ENCODE measurements at regions not wholly inside any gene's neighbourhood (a gene's known extent, or its start where the extent isn't known, plus 50 kb on each side); places are given as distances from the start of the nearest gene placed in this dataset.
"Not testable (repeated sequence)": the region's sequence is repeated elsewhere in the genome, so short reads cannot be mapped to it uniquely, and the experiment has no call there.

- Histone ChIP-seq H3K4me1 (no peaks in the 10 kb centered on the region), H3K36me3 (no peaks in the 10 kb centered on the region), H3K4me3 (no peak overlapping the region), H3K9me3 (no peaks in the 10 kb centered on the region), H3K27me3 (no peaks in the 10 kb centered on the region), H3K27ac (no peak overlapping the region)
- DNase-seq (ENCODE audit: low spot score in 2 of 2): no peak
- TF ChIP-seq, protein P1, sequence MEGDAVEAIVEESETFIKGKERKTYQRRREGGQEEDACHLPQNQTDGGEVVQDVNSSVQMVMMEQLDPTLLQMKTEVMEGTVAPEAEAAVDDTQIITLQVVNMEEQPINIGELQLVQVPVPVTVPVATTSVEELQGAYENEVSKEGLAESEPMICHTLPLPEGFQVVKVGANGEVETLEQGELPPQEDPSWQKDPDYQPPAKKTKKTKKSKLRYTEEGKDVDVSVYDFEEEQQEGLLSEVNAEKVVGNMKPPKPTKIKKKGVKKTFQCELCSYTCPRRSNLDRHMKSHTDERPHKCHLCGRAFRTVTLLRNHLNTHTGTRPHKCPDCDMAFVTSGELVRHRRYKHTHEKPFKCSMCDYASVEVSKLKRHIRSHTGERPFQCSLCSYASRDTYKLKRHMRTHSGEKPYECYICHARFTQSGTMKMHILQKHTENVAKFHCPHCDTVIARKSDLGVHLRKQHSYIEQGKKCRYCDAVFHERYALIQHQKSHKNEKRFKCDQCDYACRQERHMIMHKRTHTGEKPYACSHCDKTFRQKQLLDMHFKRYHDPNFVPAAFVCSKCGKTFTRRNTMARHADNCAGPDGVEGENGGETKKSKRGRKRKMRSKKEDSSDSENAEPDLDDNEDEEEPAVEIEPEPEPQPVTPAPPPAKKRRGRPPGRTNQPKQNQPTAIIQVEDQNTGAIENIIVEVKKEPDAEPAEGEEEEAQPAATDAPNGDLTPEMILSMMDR (IDR thresholded peaks at IDR 0.05): no peak
- TF ChIP-seq POLR2A (IDR thresholded peaks at IDR 0.05) (no peak), POLR2AphosphoS5 (IDR thresholded peaks at IDR 0.05) (no peak), EP300 (IDR thresholded peaks at IDR 0.05) (no peak)
- 93% methylated on average over 1 of the region's 1 CpG for WGBS
Measured at GRCh38 chr2:186170693-186171092, 315.4 kb upstream of the ZC3H15 start.

DNA sequence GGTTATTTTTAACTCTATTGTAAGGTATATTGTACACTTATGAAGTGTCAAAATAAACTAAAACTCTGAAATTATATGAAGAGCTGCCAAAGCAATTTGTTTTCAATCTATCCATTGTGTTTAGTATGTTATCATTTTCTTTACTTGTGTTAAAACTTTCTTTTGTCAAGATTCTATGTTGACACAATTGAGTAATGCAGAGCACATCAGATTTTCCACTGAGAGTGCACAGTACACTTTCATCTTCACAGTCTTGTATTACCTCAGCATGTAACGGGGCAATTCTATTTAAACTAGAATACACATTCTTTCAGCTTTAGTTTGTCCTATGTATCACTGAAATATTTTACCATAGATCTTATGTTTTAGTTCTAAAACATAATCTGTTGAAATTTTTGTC, 304.4 kb upstream of the ZC3H15 start:
- no peaks in the 10 kb centered on the region for H3K36me3 ChIP-seq
- DNase-seq (ENCODE audit: low spot score in 2 of 2): no peak
- no peaks in the 10 kb centered on the region for H3K9me3 ChIP-seq
- no peak overlapping the region for H3K27ac ChIP-seq
- 82% methylated on average over 1 of the region's 1 CpG for WGBS
- no peaks in the 10 kb centered on the region for H3K27me3 ChIP-seq
- H3K4me1 ChIP-seq: peaks cover 4% of the 10 kb centered on the region
- no peak for TF ChIP-seq POLR2A (IDR thresholded peaks at IDR 0.05)
- H3K4me3 ChIP-seq: no peak overlapping the region

GRCh38 chr2:186182366-186182765, 303.7 kb upstream of the ZC3H15 start:
- not testable (repeated sequence) for H3K9me3 ChIP-seq; H3K27ac ChIP-seq; H3K4me3 ChIP-seq; H3K27me3 ChIP-seq; DNase-seq (ENCODE audit: low spot score in 2 of 2); H3K36me3 ChIP-seq; H3K4me1 ChIP-seq
- WGBS: 92% methylated on average over 10 of the region's 10 CpGs

- H3K4me1 ChIP-seq: peaks cover 4% of the 10 kb centered on the region
- no peak for DNase-seq (ENCODE audit: low spot score in 2 of 2)
- H3K9me3 ChIP-seq: no peaks in the 10 kb centered on the region
- WGBS: 62% methylated on average over 3 of the region's 3 CpGs
- no peaks in the 10 kb centered on the region for H3K27me3 ChIP-seq
- H3K36me3 ChIP-seq: no peaks in the 10 kb centered on the region
- H3K4me3 ChIP-seq: no peak overlapping the region
- TF ChIP-seq POLR2AphosphoS5 (IDR thresholded peaks at IDR 0.05) (no peak), EP300 (IDR thresholded peaks at IDR 0.05) (no peak), POLR2A (IDR thresholded peaks at IDR 0.05) (no peak)
- TF ChIP-seq, protein P1 (IDR thresholded peaks at IDR 0.05): no peak
- no peak overlapping the region for H3K27ac ChIP-seq
Measured at GRCh38 chr2:186183406-186183805, 302.7 kb upstream of the ZC3H15 start.

DNA sequence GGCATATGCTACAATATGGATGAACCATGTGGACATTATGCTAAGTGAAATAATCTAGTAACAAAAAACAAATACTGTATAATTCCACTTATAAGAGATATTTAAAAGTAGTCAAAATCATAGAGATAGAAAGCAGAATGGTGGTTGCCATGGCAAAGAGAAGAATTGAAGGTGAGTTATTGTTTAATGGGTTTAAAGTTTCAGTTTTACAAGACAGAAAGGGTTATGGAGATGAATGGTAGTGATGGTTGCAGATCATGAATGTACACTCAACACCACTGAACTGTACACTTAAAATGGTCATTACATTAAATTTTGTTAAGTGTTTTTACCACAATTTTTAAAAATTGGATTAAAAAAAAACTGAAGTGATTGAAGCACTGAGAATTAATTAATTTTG, 298.2 kb upstream of the ZC3H15 start:
- no peak overlapping the region for H3K4me3 ChIP-seq
- DNase-seq (ENCODE audit: low spot score in 2 of 2): no peak
- TF ChIP-seq POLR2AphosphoS5 (IDR thresholded peaks at IDR 0.05) (no peak), POLR2A (IDR thresholded peaks at IDR 0.05) (no peak), EP300 (IDR thresholded peaks at IDR 0.05) (no peak)
- TF ChIP-seq, protein P1 (IDR thresholded peaks at IDR 0.05): no peak

DNA sequence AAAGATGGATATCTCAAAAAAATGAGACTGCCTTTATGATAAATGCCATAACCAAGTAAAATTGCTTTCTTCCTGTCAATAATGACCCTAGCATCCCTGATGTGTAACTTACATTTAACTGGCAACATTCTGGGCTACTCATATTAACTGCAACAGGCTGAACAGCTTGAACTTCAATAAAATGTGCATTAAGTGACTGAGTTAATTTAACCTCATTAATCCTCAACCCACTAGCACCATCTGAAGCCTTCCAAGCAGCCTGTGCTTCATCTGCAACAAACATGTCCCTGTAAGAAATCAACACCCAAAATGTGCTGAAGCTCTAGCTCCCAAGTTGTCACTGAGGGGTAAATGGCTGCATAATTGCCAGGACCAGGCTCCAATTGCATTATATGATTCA, 296.2 kb upstream of the ZC3H15 start:
- H3K9me3 ChIP-seq: no peaks in the 10 kb centered on the region
- H3K4me1 ChIP-seq: no peaks in the 10 kb centered on the region
- H3K4me3 ChIP-seq: no peak overlapping the region
- TF ChIP-seq POLR2A (IDR thresholded peaks at IDR 0.05): no peak
- TF ChIP-seq POLR2AphosphoS5 (IDR thresholded peaks at IDR 0.05): no peak
- TF ChIP-seq, protein P1 (IDR thresholded peaks at IDR 0.05): no peak
- TF ChIP-seq EP300 (IDR thresholded peaks at IDR 0.05): no peak
- H3K36me3 ChIP-seq: no peaks in the 10 kb centered on the region
- DNase-seq (ENCODE audit: low spot score in 2 of 2): no peak
- H3K27ac ChIP-seq: no peak overlapping the region
- no peaks in the 10 kb centered on the region for H3K27me3 ChIP-seq

More for the DNA sequence above, 298.2 kb upstream of the ZC3H15 start:
- no peaks in the 10 kb centered on the region for H3K4me1 ChIP-seq
- no peaks in the 10 kb centered on the region for H3K9me3 ChIP-seq
- no peaks in the 10 kb centered on the region for H3K36me3 ChIP-seq
- no peak overlapping the region for H3K27ac ChIP-seq
- no peaks in the 10 kb centered on the region for H3K27me3 ChIP-seq
